Activated CD4-positive, alpha-beta memory T cell treated with anti-CD3 and anti-CD28 coated beads, Interleukin-2, amount 10 ng/mL, durations not matched to agents 7 days and 5 days (primary cell): ENCODE measurements at regions not wholly inside any gene's neighbourhood (a gene's known extent, or its start where the extent isn't known, plus 50 kb on each side); places are given as distances from the start of the nearest gene placed in this dataset.

Experiments used
- CTCF ChIA-PET: fragments of 350-600 bp; sonication (Branson Sonifier 250); formaldehyde crosslinking; loops from one replicate; lab custom pipeline; 2021; ENCODE audit warnings: antibody characterized with exemption, inconsistent platforms; lab: Charles Lee
- POLR2A ChIA-PET: fragments of 350-600 bp; sonication (Branson Sonifier 250); formaldehyde crosslinking; loops from one replicate; lab custom pipeline; 2021; ENCODE audit warnings: antibody characterized with exemption; lab: Charles Lee
- DNase-seq: peaks from one replicate; pipeline ENCODE4 v3.0.0-alpha.2; 2020
- H3K27ac Mint-ChIP-seq: one replicate; pipeline ENCODE4 v1.8.0; 2021; ENCODE audit warnings: mild to moderate bottlenecking, mixed read lengths
- H3K27me3 Mint-ChIP-seq: one replicate; pipeline ENCODE4 v1.8.0; 2021; ENCODE audit warnings: mixed read lengths
- H3K36me3 Mint-ChIP-seq: one replicate; pipeline ENCODE4 v1.8.0; 2021; ENCODE audit warnings: low read depth, mixed read lengths
- H3K4me1 Mint-ChIP-seq: one replicate; pipeline ENCODE4 v1.8.0; 2021; ENCODE audit warnings: mixed read lengths
- H3K4me3 Mint-ChIP-seq: one replicate; pipeline ENCODE4 v1.8.0; 2021; ENCODE audit warnings: mild to moderate bottlenecking, mixed read lengths
- H3K9me3 Mint-ChIP-seq: one replicate; pipeline ENCODE4 v1.8.0; 2021; ENCODE audit warnings: mixed read lengths

DNA sequence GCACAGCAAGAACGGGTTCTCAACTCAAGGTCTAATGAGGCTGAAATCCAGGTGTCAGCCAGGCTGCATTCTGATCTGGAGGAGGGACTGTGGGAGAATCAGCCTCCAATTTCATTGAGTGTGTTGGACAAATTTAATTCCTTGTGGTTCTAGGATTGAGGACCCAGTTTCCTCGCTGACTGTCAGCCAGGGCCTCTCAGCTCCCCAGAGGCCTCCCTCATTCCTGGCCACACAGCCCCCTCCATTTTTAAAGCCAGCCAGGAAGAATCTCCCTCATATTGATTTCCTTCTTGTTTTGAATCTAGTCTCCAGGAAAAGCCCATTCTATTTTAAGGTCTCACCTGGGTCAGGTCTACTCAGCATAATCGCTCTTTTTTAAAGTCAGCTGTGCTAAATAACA, 73.7 kb upstream of the ARMC2 start:
- POLR2A ChIA-PET, result interaction anchor here (0.6 kb wide), 1 partner anchor 200 kb away, joined by 3 read pairs; no protein-coding TSS in a partner anchor
- no peak overlapping the region for H3K4me3 Mint-ChIP-seq
- DNase-seq, result no peak
- no peaks in the 10 kb centered on the region for H3K4me1 Mint-ChIP-seq
- no peaks in the 10 kb centered on the region for H3K36me3 Mint-ChIP-seq
- no peak overlapping the region for H3K27ac Mint-ChIP-seq
- peaks cover 9% of the 10 kb centered on the region for H3K27me3 Mint-ChIP-seq
- H3K9me3 Mint-ChIP-seq, result peaks cover 4% of the 10 kb centered on the region
- CTCF ChIA-PET, result no interaction called here

DNA sequence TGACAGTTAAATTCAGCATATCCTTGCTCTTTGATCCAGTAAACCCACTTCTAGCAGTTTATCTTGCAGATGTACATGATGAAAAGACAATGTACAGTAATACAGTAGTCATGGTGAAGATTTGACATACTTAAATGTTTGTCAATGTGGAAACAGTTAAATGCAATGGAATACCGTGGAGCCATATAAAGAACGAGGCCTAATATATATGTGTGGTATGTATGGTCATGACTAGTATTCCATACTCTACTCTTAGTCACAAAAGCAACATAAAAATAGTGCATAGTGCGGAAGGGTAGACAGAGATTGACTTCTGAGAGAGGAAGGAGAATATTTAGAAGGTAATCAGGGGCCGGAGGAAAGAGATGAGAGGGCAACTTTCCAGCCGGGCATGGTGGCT, 70.7 kb upstream of the ARMC2 start:
- H3K4me1 Mint-ChIP-seq, result peaks cover 10% of the 10 kb centered on the region
- ChIA-PET POLR2A (no interaction called here), CTCF (no interaction called here)
- H3K27ac Mint-ChIP-seq, result no peak overlapping the region
- DNase-seq, result no peak
- no peaks in the 10 kb centered on the region for H3K9me3 Mint-ChIP-seq
- H3K27me3 Mint-ChIP-seq, result peaks cover 6% of the 10 kb centered on the region
- H3K4me3 Mint-ChIP-seq, result no peak overlapping the region
- H3K36me3 Mint-ChIP-seq, result no peaks in the 10 kb centered on the region

DNA sequence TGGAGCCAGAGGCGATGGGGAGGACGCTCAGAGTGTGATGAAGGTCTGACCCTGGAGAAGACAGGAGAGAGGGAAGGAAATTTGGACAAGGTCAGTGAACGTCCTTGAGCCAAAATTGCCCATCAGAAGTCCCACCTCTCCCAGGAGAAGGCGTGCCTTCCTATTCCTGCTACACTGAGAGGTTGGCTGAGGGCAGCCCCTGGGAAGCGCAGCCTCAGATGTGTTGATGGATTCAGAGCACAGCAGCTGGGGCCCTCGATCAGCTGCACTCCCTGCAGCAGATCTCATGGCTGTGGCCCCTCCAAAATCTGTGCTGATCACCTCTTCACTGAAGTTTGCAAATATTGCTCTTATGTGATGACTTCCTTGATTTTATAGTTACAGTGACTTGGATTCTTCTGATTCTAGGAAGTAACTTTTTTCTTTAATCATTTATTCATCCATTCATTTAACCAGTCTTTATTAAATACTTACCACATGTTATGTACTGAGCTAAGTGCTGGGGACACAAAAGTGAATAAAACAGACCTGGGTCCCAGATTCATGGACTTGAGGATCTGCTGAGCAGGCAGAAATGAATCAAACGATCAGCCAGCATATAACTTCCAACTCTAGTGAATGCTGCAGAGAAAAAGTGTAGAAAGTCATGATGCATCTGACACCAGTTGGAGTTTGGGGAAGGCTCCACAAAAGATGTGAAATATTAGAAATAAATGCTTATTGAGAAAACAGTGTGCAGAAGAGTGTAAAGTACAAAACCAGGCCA, 69.6 kb upstream of the ARMC2 start:
- CTCF ChIA-PET, result no interaction called here
- Mint-ChIP-seq H3K27me3 (peaks cover 12% of the 10 kb centered on the region), H3K4me3 (no peak overlapping the region), H3K36me3 (no peaks in the 10 kb centered on the region), H3K9me3 (no peaks in the 10 kb centered on the region), H3K4me1 (peaks cover 14% of the 10 kb centered on the region), H3K27ac (no peak overlapping the region)
- no peak for DNase-seq
- POLR2A ChIA-PET, result no interaction called here

- DNase-seq, result no peak
- H3K27ac Mint-ChIP-seq, result no peak overlapping the region
- no peaks in the 10 kb centered on the region for H3K36me3 Mint-ChIP-seq
- ChIA-PET POLR2A (no interaction called here), CTCF (interaction anchor here (1.5 kb wide), 1 partner anchor 237 kb away, joined by 7 read pairs; no protein-coding TSS in a partner anchor)
- peaks cover 14% of the 10 kb centered on the region for H3K4me1 Mint-ChIP-seq
- H3K27me3 Mint-ChIP-seq, result peaks cover 13% of the 10 kb centered on the region
- no peak overlapping the region for H3K4me3 Mint-ChIP-seq
- no peaks in the 10 kb centered on the region for H3K9me3 Mint-ChIP-seq
Measured at GRCh38 chr6:108779536-108780275, 68.5 kb upstream of the ARMC2 start.

GRCh38 chr6:108780784-108781183, 67.4 kb upstream of the ARMC2 start:
- DNase-seq, result no peak
- Mint-ChIP-seq H3K36me3 (no peaks in the 10 kb centered on the region), H3K4me1 (peaks cover 14% of the 10 kb centered on the region), H3K27me3 (peaks cover 16% of the 10 kb centered on the region), H3K27ac (no peak overlapping the region), H3K9me3 (no peaks in the 10 kb centered on the region), H3K4me3 (no peak overlapping the region)
- ChIA-PET POLR2A (interaction anchor here (0.7 kb wide), 1 partner anchor 92 kb away, joined by 3 read pairs; no protein-coding TSS in a partner anchor), CTCF (interaction anchor here (1.5 kb wide), 1 partner anchor 238 kb away, joined by 7 read pairs; no protein-coding TSS in a partner anchor)

- H3K9me3 Mint-ChIP-seq, result no peaks in the 10 kb centered on the region
- peak overlapping the region; percentile 71 for H3K4me3 Mint-ChIP-seq
- peaks cover 15% of the 10 kb centered on the region for H3K27me3 Mint-ChIP-seq
- H3K36me3 Mint-ChIP-seq, result no peaks in the 10 kb centered on the region
- peaks cover 14% of the 10 kb centered on the region for H3K4me1 Mint-ChIP-seq
- no peak for DNase-seq
- CTCF ChIA-PET, result interaction anchor here (0.6 to 1.5 kb wide), 4 partner anchors 239 to 513 kb away, joined by 3 to 9 read pairs (median 6); no protein-coding TSS in a partner anchor
- no peak overlapping the region for H3K27ac Mint-ChIP-seq
- POLR2A ChIA-PET, result no interaction called here
Measured at GRCh38 chr6:108781419-108782100, 66.7 kb upstream of the ARMC2 start.

DNA sequence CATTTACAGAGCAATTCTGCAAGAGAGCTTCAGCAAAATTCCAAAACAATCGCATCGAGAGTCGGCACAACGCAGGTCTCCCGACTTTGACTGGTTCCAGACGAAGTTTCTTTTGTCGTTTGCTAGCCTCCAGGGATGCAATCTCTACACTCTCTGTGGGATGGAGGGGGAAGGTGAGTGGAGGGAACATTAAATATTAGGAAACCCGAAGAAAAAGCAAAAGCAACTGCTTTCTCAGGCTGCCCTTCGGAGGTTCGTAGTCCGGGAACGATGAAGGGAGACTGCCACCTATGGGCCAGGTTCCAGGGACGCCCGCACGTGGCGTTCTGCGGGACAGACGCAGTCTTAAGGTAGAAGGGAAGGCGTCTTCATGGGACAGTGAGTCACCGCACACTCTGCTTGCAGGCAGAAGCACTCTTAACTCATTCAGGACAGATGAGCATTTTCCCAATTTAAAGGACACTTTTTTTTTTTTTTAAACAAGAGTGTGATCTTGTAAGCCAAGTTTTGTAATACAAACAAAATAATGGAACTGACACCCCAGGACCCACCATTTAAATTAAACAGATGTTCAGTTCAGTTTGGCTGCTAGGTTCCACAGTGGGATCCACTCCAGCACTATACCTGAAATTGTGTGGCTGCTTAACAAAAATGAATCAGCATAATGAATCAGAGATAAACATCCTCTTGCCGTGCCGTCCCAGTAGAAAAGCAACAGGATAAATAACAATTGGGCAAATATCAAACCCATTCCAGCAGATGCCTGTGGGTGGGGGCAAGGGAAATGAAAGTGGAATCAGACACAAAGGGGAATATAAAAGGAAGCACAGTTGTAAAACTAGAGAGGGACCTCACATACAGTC, 65.8 kb upstream of the ARMC2 start:
- CTCF ChIA-PET, result interaction anchor here (0.6 to 1.7 kb wide), 6 partner anchors 17 to 514 kb away, joined by 3 to 12 read pairs (median 5); no protein-coding TSS in a partner anchor
- peak; percentile 86 for DNase-seq
- H3K4me1 Mint-ChIP-seq, result peaks cover 14% of the 10 kb centered on the region
- no peaks in the 10 kb centered on the region for H3K36me3 Mint-ChIP-seq
- no peak overlapping the region for H3K27ac Mint-ChIP-seq
- no peaks in the 10 kb centered on the region for H3K9me3 Mint-ChIP-seq
- POLR2A ChIA-PET, result no interaction called here
- peaks cover 13% of the 10 kb centered on the region for H3K27me3 Mint-ChIP-seq
- peak overlapping the region; percentile 71 for H3K4me3 Mint-ChIP-seq

GRCh38 chr6:108785653-108786052, 62.6 kb upstream of the ARMC2 start:
- H3K27me3 Mint-ChIP-seq, result peaks cover 18% of the 10 kb centered on the region

DNA sequence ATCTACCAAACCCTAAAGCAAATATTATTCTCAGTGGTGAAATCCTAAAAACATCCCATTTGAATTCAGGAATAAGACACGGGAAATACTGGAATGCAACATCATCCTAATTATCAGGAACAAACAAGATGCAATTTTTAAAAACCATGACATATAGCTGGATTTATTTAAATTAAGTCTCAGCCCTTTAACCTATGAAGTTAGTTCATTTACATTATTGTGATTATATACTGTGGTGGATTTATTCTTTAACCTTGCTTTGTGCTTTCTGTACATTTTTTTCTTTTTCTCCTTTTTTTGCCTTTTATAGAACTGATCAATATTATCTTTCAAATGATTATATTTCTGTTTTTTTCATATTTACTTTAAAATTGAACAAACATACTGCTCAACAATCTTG, 59.8 kb upstream of the ARMC2 start:
- Mint-ChIP-seq H3K4me1 (peaks cover 5% of the 10 kb centered on the region), H3K9me3 (no peaks in the 10 kb centered on the region), H3K27ac (no peak overlapping the region), H3K27me3 (peaks cover 9% of the 10 kb centered on the region), H3K4me3 (no peak overlapping the region), H3K36me3 (peaks cover 3% of the 10 kb centered on the region)
- DNase-seq, result no peak
- ChIA-PET POLR2A (interaction anchor here (1.4 kb wide), 1 partner anchor 229 kb away, joined by 6 read pairs; no protein-coding TSS in a partner anchor), CTCF (interaction anchor here (1.2 kb wide), 2 partner anchors 10 to 105 kb away, joined by 3 read pairs; no protein-coding TSS in a partner anchor)

More at GRCh38 chr6:108785653-108786052, 62.6 kb upstream of the ARMC2 start:
- no peak overlapping the region for H3K4me3 Mint-ChIP-seq
- peaks cover 18% of the 10 kb centered on the region for H3K4me1 Mint-ChIP-seq
- H3K27ac Mint-ChIP-seq, result no peak overlapping the region
- POLR2A ChIA-PET, result no interaction called here
- no peaks in the 10 kb centered on the region for H3K9me3 Mint-ChIP-seq
- CTCF ChIA-PET, result interaction anchor here (1.5 kb wide), 1 partner anchor 243 kb away, joined by 4 read pairs; no protein-coding TSS in a partner anchor
- DNase-seq, result no peak
- H3K36me3 Mint-ChIP-seq, result peaks cover 3% of the 10 kb centered on the region

DNA sequence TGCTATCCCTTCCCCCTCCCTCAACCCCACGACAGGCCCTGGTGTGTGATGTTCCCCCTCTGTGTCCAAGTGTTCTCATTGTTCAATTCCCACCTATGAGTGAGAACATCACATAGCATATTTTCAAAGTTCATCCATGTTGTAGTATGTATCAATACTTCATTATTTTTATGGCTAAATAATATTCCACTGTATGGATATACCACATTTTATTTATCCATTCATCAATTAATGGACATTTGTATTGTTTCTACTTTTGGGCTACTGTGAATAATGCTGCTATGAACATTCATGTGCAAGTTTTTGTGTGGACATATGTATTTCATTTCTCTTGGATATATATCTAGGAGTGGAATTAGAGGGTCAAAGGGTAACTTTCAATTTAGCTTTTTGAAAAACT, 58.7 kb upstream of the ARMC2 start:
- Mint-ChIP-seq H3K36me3 (peaks cover 3% of the 10 kb centered on the region), H3K27ac (no peak overlapping the region), H3K4me3 (no peak overlapping the region), H3K27me3 (peaks cover 9% of the 10 kb centered on the region), H3K4me1 (peaks cover 5% of the 10 kb centered on the region), H3K9me3 (no peaks in the 10 kb centered on the region)
- DNase-seq, result no peak
- CTCF ChIA-PET, result no interaction called here
- POLR2A ChIA-PET, result no interaction called here

GRCh38 chr6:108791700-108792099, 56.5 kb upstream of the ARMC2 start:
- no peak overlapping the region for H3K4me3 Mint-ChIP-seq
- no peak overlapping the region for H3K27ac Mint-ChIP-seq
- H3K4me1 Mint-ChIP-seq, result peaks cover 6% of the 10 kb centered on the region
- CTCF ChIA-PET, result no interaction called here
- DNase-seq, result no peak
- peaks cover 3% of the 10 kb centered on the region for H3K36me3 Mint-ChIP-seq
- H3K27me3 Mint-ChIP-seq, result peaks cover 5% of the 10 kb centered on the region
- POLR2A ChIA-PET, result no interaction called here
- H3K9me3 Mint-ChIP-seq, result no peaks in the 10 kb centered on the region
